GM12892 (cell line): ENCODE measurements at regions not wholly inside any gene's neighbourhood (a gene's known extent, or its start where the extent isn't known, plus 50 kb on each side); places are given as distances from the start of the nearest gene placed in this dataset.
"Not testable (repeated sequence)": the region's sequence is repeated elsewhere in the genome, so short reads cannot be mapped to it uniquely, and the experiment has no call there.

Experiments
- DNase-seq: peaks from one replicate; pipeline ENCODE4 v3.0.0; 2011; ENCODE audit not compliant: insufficient read length
- FAIRE-seq: peaks from 2 replicates; lab custom pipeline; 2011; peaks lifted over from hg19 to GRCh38; lab: Jason Lieb, UNC
- POLR2A ChIP-seq: IDR thresholded peaks from 2 replicates; pipeline ENCODE4 v1.6.1; 2011; ENCODE audit warnings: low read depth, low read length, control low read depth
- POLR2AphosphoS5 ChIP-seq: IDR thresholded peaks from 2 replicates; pipeline ENCODE4 v1.6.1; 2011; ENCODE audit warnings: low read depth, low read length, control low read depth
- TAF1 ChIP-seq: IDR thresholded peaks from 2 replicates; pipeline ENCODE4 v1.6.1; 2011; ENCODE audit warnings: low read depth, mild to moderate bottlenecking, control low read depth, low read length, borderline replicate concordance

- TF ChIP-seq POLR2A (no peak), POLR2AphosphoS5 (no peak), TAF1 (no peak)
- DNase-seq: no peak
- FAIRE-seq: no peak
Observed at GRCh38 chrX:92232182-92232581, 453.0 kb downstream of the PCDH11X start.

DNA sequence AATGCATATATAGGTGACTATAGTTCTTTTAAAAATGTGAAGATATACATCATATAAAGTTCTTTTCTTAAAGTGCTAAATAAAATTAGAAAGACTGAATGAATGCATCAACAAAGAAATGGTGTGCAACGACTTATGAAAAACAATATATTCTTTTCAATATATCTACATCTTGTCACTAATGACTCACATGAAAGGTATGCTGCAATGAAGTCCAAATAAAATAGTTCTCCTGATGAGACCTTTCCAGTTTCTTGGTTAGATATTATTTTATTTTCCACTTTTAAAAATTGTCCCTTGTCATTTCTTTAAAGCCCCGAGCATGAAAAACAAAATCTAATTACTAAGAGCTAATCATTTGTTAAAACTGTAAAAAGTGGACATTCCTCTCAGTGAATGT is 462.1 kb downstream of the PCDH11X start:
- TF ChIP-seq TAF1 (no peak), POLR2AphosphoS5 (no peak), POLR2A (no peak)
- DNase-seq: no peak
- no peak for FAIRE-seq

GRCh38 chrX:92247076-92247475 is 467.9 kb downstream of the PCDH11X start:
- no peak for DNase-seq
- no peak for TF ChIP-seq POLR2A
- TF ChIP-seq POLR2AphosphoS5: no peak
- no peak for TF ChIP-seq TAF1
- FAIRE-seq: no peak

DNA sequence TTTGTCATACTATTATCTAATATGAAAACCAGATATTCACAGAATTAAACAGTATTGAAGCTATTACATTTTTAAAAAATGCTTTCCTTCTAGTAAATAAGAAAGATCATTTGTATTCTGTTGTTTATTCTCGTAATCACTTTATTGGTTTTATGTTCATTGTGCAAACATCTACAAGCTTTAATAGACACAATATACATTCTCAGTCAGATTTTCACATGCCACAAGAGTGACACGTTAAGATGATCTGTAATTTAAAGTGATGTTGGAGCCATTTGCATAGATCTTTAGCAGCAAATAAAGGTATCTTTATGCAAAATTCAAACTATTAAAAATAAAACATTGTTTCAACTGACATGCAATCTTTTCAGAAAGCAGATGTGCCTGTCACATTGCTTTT is 469.9 kb downstream of the PCDH11X start:
- DNase-seq (no peak), FAIRE-seq (no peak)
- no peak for TF ChIP-seq POLR2A
- no peak for TF ChIP-seq TAF1
- TF ChIP-seq POLR2AphosphoS5: no peak

DNA sequence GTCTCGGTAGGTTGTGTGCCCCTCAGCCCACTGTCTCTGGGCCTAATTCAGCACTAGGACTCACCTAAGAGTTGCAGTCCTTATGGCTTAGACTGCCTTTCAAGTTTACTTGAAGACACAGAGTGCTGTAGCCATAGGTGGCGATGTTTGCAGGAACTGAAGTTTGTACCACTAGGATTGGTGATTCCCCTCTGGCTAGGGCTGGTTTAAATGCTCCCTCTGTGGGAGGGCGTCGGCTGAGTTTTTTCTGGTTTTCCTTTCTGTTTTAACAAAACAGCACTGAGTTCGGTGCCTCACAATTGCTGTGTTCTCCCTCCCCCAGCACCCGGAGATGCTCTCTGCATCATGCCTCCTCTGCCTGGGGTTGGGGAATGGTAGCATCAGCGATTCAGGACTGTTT is 480.9 kb downstream of the PCDH11X start:
- TF ChIP-seq POLR2A (no peak), POLR2AphosphoS5 (no peak), TAF1 (no peak)
- no peak for DNase-seq
- no peak for FAIRE-seq

DNA sequence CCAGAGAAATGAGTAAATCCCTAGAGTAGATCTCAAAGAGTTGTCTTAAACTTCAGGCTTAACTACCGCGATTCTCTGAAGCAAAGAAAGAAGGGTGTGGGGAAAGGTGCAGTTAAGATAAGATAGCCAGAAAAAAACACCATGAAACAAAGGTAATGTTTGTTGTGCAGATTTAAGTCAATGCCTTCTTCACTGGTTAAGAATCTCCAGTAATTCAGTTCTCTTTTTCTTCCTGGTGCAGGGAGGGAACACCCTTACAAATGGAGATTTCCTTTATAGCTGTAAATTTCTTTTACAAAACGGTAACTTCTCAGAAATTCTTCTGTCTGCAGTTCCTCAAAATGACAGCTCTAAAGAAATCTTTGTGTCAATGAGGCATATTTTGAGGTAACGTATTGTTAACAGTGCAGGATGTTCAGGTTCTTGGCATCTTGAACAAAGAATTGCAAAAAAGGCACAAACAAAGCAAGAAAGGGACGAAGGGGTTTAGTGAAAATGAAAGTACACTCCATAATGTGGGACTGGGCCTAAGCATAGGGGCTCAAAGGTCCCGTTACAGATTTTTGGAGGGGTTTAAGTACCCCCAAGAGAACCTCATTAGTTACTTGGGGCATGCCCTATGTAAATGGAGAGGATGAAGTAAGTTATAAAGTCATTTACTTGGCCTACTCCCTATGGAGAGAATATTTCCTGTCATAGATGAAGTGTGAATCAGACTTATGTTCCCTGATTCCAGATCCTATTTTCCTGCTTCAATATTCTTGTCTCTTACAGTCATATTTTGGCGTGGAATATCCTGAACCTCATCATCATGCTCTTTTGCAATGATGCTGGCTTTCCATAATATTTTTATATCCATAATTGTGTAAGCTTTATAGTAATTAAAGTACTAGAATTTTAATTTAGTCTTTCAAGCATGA is 492.0 kb downstream of the PCDH11X start:
- FAIRE-seq (no peak), DNase-seq (no peak)
- TF ChIP-seq POLR2A (no peak), POLR2AphosphoS5 (no peak)

GRCh38 chrX:92278556-92278955 is 499.4 kb downstream of the PCDH11X start:
- not testable (repeated sequence) for DNase-seq

GRCh38 chrX:92280347-92280746 is 501.2 kb downstream of the PCDH11X start:
- not testable (repeated sequence) for DNase-seq, FAIRE-seq

More at GRCh38 chrX:92278556-92278955, 499.4 kb downstream of the PCDH11X start:
- not testable (repeated sequence) for FAIRE-seq

- no peak for FAIRE-seq
- TF ChIP-seq POLR2AphosphoS5 (no peak), TAF1 (no peak), POLR2A (no peak)
- no peak for DNase-seq
Observed at GRCh38 chrX:92283308-92283707, 504.1 kb downstream of the PCDH11X start.

DNA sequence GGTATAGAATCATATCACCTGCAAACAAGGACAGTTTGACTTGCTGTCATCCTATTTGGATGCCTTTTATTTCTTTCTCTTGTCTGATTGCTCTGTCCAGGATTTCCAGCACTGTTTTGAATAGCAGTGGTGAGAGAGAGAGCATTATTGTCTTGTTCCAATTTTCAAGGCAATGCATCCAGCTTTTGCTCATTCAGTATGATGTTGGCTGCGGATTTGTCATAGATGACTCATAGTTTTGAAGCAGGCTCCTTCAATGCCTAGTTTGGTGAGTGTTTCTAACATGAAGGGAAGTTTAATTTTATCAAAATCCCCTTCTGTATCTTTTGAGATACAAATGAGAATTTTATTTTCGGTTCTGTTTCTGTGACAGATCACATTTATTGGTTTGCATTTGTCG is 518.9 kb downstream of the PCDH11X start:
- FAIRE-seq: not testable (repeated sequence)

DNA sequence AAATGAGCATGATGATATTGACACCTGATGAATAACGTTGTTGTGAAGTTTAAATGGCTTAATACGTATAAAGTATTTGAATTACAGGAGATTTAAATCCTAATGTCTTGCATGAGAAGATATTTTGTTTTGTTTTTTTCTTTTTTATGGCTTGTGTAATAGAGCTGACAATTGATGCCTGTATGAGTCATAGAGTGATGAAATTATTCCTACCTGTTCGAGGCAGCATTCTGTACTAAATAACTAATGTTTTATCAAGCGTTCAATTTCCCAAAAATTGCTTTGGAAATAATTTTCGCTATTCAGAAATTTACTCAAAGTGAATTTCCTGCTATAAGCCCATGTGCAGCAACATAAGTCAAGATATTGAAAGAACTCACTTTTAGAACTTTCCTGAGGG is 554.0 kb downstream of the PCDH11X start:
- FAIRE-seq, DNase-seq: not testable (repeated sequence)

More for the DNA sequence above, 518.9 kb downstream of the PCDH11X start:
- not testable (repeated sequence) for DNase-seq

DNA sequence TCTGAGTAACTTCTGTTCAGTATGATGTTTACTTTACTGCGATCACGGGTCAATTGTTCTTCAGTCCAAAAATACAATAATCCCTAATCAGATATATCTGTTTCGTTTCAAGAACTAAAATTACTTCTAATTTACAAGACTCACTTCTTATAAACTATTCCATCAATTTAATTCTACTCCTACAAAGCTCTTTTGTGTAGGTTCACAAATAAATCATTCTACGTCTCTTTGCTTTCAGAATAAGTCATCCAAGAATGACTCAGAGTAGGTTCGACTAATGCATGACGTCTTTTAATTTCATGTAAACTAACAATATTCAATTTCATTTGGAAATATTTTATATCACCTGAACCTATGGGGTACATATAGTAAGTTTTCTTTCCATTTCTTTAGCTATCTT is 571.9 kb downstream of the PCDH11X start:
- DNase-seq, FAIRE-seq: not testable (repeated sequence)

- TF ChIP-seq TAF1: no peak
- TF ChIP-seq POLR2A: no peak
- no peak for TF ChIP-seq POLR2AphosphoS5
- FAIRE-seq (no peak), DNase-seq (no peak)
Observed at GRCh38 chrX:92351511-92351910, 572.3 kb downstream of the PCDH11X start.
